Astrocyte (in vitro differentiated cells and primary cell): ENCODE measurements at regions not wholly inside any gene's neighbourhood (a gene's known extent, or its start where the extent isn't known, plus 50 kb on each side); places are given as distances from the start of the nearest gene placed in this dataset.

Experiments used
- EZH2 ChIP-seq: IDR thresholded peaks from 2 replicates; pipeline ENCODE4 v1.6.1; 2012; ENCODE audit warnings: mild to moderate bottlenecking, low read length, inconsistent platforms; ENCODE audit not compliant: insufficient read depth
- TF ChIP-seq, protein P1 (sequence below): IDR thresholded peaks from 2 replicates; pipeline ENCODE4 v1.5.1; 2011; ENCODE audit warnings: low read depth, mild to moderate bottlenecking, inconsistent platforms, low read length, moderate library complexity; ENCODE audit not compliant: insufficient read depth

DNA sequence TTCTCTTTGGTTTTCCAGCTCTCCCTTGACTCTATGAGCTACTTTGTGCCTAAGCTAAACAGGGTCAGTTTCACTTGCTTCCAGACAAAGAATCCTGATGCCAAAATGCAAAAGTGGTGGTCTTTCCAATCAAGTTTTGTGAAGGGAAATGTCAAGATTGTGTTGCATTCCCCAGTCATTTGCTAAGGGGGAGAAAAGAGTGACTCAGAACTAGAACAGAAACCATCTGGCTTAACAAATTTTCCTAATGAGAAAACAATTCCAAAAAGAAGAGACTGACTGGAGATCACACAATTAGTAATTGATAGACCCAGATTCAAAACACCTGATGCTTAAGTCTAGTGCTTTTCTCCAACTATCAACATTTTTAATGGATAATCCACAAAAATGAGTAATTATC, 235.1 kb upstream of the DIO2 start:
- TF ChIP-seq, protein P1, sequence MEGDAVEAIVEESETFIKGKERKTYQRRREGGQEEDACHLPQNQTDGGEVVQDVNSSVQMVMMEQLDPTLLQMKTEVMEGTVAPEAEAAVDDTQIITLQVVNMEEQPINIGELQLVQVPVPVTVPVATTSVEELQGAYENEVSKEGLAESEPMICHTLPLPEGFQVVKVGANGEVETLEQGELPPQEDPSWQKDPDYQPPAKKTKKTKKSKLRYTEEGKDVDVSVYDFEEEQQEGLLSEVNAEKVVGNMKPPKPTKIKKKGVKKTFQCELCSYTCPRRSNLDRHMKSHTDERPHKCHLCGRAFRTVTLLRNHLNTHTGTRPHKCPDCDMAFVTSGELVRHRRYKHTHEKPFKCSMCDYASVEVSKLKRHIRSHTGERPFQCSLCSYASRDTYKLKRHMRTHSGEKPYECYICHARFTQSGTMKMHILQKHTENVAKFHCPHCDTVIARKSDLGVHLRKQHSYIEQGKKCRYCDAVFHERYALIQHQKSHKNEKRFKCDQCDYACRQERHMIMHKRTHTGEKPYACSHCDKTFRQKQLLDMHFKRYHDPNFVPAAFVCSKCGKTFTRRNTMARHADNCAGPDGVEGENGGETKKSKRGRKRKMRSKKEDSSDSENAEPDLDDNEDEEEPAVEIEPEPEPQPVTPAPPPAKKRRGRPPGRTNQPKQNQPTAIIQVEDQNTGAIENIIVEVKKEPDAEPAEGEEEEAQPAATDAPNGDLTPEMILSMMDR, result no peak
- TF ChIP-seq EZH2, result no peak
